ENCODE measurements at regions not wholly inside any gene's neighbourhood (a gene's known extent, or its start where the extent isn't known, plus 50 kb on each side); places are given as distances from the start of the nearest gene placed in this dataset.
"Not testable (repeated sequence)": the region's sequence is repeated elsewhere in the genome, so short reads cannot be mapped to it uniquely, and the experiment has no call there.

DNA sequence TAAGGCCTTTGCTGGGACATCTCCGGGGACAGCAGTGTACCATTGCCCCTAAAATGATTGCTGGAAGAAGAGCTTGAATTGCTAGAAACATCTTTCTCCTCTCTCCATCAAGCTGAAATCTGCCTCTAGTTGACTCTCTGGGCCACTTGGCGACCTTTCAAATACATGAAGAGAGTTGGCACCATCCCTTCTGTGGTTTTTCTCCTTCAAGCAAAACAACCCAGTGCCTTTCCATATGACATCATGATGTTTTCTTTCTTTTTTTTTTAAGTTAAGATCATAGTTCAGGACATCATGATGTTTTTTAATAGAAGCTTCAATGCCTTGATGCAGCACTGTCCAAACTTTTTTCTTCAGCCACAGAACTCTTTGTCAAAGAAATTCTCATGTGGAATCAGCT lies 144.0 kb upstream of the PTPRG start:
- TF ChIP-seq, protein P1, sequence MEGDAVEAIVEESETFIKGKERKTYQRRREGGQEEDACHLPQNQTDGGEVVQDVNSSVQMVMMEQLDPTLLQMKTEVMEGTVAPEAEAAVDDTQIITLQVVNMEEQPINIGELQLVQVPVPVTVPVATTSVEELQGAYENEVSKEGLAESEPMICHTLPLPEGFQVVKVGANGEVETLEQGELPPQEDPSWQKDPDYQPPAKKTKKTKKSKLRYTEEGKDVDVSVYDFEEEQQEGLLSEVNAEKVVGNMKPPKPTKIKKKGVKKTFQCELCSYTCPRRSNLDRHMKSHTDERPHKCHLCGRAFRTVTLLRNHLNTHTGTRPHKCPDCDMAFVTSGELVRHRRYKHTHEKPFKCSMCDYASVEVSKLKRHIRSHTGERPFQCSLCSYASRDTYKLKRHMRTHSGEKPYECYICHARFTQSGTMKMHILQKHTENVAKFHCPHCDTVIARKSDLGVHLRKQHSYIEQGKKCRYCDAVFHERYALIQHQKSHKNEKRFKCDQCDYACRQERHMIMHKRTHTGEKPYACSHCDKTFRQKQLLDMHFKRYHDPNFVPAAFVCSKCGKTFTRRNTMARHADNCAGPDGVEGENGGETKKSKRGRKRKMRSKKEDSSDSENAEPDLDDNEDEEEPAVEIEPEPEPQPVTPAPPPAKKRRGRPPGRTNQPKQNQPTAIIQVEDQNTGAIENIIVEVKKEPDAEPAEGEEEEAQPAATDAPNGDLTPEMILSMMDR (IDR thresholded peaks at IDR 0.05; ENCODE audit: low read depth, low read length, missing control alignments): no peak
- H3K4me3 ChIP-seq (replicated peaks; ENCODE audit: low read depth, low read length): no peak overlapping the region
- no peak for DNase-seq (ENCODE audit: extremely low read depth, low read depth)

DNA sequence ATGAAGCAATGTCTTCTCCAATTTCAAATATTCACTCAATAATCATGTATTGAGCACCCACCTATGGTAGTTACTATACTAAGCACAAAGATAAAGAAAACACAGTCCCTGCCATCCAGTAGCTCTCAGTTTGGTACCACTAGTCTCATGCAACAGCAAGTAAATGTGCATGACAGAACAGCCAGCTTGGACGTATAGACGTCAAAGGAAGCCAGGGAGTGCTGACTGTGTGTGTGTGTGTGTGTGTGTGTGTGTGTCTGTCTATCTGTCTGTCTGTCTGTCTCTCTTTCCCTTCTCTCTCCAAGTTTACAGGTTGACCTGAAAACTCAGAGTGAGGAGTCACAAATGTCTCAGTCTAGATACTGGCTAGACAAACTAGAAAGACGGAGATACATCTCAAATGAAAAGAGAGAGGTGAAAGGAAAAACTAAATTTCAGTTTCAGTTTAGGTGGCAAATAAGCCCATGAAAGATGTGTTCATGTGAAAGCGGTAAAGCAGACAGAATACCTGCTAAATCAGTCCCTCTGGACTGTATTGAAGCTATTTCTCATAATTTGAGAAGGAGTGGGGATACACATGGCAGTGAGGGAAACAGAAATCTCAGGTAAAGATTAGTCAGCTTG lies 141.1 kb upstream of the PTPRG start:
- no peak for DNase-seq (ENCODE audit: extremely low read depth, low read depth)
- H3K4me3 ChIP-seq (replicated peaks; ENCODE audit: low read depth, low read length): no peak overlapping the region

DNA sequence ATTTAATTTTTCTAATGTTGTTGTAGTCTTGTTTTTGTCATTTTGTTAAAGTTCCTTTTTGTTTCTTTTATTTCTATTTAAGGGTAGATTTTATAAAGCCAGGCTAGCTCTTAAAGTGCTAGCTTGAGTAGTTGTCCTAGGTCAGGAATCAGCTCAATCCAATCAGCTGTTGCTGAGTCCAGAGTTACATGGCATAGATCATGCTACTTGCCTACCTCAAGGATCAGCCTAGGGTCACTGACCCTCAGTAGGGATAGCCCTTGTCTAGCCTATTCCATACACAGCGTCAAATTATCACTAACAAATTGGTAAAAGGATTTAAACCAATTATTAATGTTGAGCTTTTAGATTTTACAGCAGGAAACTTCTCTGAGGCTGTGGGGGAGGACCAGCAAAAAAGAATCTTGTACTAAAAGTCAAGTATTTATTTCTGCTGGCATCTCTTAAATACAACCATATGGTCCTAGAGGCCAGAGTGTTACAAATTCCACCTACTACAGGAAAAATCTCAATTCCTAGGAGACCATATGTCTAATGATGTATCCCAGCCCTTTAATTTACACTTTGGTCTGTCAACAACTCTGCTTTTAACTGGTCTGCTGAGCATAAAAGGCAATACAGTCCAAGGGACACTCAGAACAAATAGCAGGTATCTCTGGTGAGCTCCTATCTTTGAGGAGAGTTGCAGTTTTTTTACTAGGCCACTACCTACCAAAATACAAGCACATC lies 138.3 kb upstream of the PTPRG start:
- H3K4me3 ChIP-seq (replicated peaks; ENCODE audit: low read depth, low read length): no peak overlapping the region
- DNase-seq (ENCODE audit: extremely low read depth, low read depth): no peak
- TF ChIP-seq, protein P1 (IDR thresholded peaks at IDR 0.05; ENCODE audit: low read depth, low read length, missing control alignments): no peak

More for the DNA sequence above, 141.1 kb upstream of the PTPRG start:
- TF ChIP-seq, protein P1 (IDR thresholded peaks at IDR 0.05; ENCODE audit: low read depth, low read length, missing control alignments): no peak

DNA sequence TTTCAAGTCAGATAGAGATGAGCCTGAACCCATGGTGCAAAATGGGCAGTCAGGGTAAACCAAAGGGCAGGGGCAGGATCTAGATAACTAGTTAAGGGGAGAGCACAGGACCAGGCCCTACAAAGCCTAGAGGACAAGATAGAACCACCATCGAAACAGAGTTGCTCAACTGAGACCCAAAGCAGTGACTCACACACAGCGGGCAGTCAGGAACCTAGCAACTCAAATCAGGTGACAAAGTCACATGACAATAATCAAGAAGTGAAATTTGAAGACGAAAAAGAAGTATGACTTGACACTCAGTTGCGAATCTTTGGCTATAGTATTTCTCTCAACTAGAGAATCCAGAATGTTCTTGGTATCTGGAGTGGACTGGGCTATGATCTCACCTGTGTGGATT lies 136.0 kb upstream of the PTPRG start:
- no peak overlapping the region for H3K4me3 ChIP-seq (replicated peaks; ENCODE audit: low read depth, low read length)
- TF ChIP-seq, protein P1 (IDR thresholded peaks at IDR 0.05; ENCODE audit: low read depth, low read length, missing control alignments): no peak
- no peak for DNase-seq (ENCODE audit: extremely low read depth, low read depth)

DNA sequence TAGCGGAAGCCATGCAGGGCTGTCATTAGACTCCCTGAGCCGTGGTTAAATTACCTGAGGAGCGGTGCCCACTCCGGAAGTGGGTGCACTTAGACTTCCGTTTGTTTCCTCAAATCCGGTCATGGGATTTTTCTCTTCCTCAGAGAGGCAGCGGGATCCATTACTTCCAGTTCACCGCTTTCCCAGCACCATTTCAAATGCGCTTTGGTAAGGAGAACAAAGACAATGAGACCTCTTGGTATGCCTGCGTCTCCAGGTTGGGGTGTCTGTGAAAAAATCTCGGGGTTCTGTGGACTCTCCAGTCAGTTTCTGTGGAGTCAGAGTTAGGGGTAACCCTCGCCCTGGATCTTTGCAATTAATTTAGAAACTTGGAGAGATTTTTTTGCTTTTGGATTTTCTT lies 132.3 kb upstream of the PTPRG start:
- no peak overlapping the region for H3K4me3 ChIP-seq (replicated peaks; ENCODE audit: low read depth, low read length)
- DNase-seq (ENCODE audit: extremely low read depth, low read depth): no peak
- TF ChIP-seq, protein P1 (IDR thresholded peaks at IDR 0.05; ENCODE audit: low read depth, low read length, missing control alignments): no peak

DNA sequence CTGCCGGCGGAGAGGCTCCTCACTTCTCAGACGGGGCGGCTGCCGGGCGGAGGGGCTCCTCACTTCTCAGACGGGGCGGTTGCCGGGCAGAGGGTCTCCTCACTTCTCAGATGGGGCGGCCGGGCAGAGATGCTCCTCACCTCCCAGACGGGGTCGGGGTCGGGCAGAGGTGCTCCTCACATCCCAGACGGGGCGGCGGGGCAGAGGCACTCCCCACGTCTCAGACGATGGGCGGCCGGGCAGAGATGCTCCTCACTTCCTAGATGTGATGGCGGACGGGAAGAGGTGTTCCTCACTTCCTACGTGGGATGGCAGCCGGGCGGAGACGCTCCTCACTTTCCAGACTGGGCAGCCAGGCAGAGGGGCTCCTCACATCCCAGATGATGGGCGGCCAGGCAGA lies 126.5 kb upstream of the PTPRG start:
- not testable (repeated sequence) for DNase-seq (ENCODE audit: extremely low read depth, low read depth); H3K4me3 ChIP-seq (replicated peaks; ENCODE audit: low read depth, low read length)

DNA sequence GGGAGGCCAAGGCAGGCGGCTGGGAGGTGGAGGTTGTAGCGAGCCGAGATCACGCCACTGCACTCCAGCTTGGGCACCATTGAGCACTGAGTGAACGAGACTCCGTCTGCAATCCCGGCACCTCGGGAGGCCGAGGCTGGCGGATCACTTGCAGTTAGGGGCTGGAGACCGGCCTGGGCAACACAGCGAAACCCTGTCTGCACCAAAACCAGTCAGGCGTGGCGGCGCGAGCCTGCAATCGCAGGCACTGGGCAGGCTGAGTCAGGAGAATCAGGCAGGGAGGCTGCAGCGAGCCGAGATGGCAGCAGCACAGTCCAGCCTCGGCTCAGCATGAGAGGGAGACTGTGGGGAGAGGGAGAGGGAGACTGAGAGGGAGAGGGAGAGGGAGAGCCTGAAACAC lies 126.0 kb upstream of the PTPRG start:
- not testable (repeated sequence) for DNase-seq (ENCODE audit: extremely low read depth, low read depth); H3K4me3 ChIP-seq (replicated peaks; ENCODE audit: low read depth, low read length)

All from HFF-Myc (cell line).